ENCODE measurements at regions not wholly inside any gene's neighbourhood (a gene's known extent, or its start where the extent isn't known, plus 50 kb on each side); places are given as distances from the start of the nearest gene placed in this dataset.
"Not testable (repeated sequence)": the region's sequence is repeated elsewhere in the genome, so short reads cannot be mapped to it uniquely, and the experiment has no call there.

- H3K4me3 ChIP-seq (ENCODE audit: low read depth, low read length), result no peak overlapping the region
Measured at GRCh38 chr13:33355201-33355895, 69.8 kb upstream of the STARD13 start.

GRCh38 chr13:33358076-33358475 is 72.5 kb upstream of the STARD13 start:
- H3K4me3 ChIP-seq (ENCODE audit: low read depth, low read length), result not testable (repeated sequence)

More at GRCh38 chr13:33355201-33355895, 69.8 kb upstream of the STARD13 start:
- TF ChIP-seq CTCF (IDR thresholded peaks at IDR 0.05; ENCODE audit: borderline replicate concordance, insufficient read depth, low read depth, low read length), result no peak

- no peak overlapping the region for H3K4me3 ChIP-seq (ENCODE audit: low read depth, low read length)
- TF ChIP-seq CTCF (IDR thresholded peaks at IDR 0.05; ENCODE audit: borderline replicate concordance, insufficient read depth, low read depth, low read length), result no peak
Measured at GRCh38 chr13:33362986-33363727, 77.6 kb upstream of the STARD13 start.

GRCh38 chr13:33364192-33364591 is 78.6 kb upstream of the STARD13 start:
- no peak for TF ChIP-seq CTCF (IDR thresholded peaks at IDR 0.05; ENCODE audit: borderline replicate concordance, insufficient read depth, low read depth, low read length)
- H3K4me3 ChIP-seq (ENCODE audit: low read depth, low read length), result no peak overlapping the region

GRCh38 chr13:33366469-33367062 is 81.0 kb upstream of the STARD13 start:
- TF ChIP-seq CTCF (IDR thresholded peaks at IDR 0.05; ENCODE audit: borderline replicate concordance, insufficient read depth, low read depth, low read length), result no peak

GRCh38 chr13:33367171-33367895 is 81.8 kb upstream of the STARD13 start:
- H3K4me3 ChIP-seq (ENCODE audit: low read depth, low read length), result no peak overlapping the region
- no peak for TF ChIP-seq CTCF (IDR thresholded peaks at IDR 0.05; ENCODE audit: borderline replicate concordance, insufficient read depth, low read depth, low read length)

More at GRCh38 chr13:33366469-33367062, 81.0 kb upstream of the STARD13 start:
- no peak overlapping the region for H3K4me3 ChIP-seq (ENCODE audit: low read depth, low read length)

GRCh38 chr13:33367926-33368325 is 82.4 kb upstream of the STARD13 start:
- no peak for TF ChIP-seq CTCF (IDR thresholded peaks at IDR 0.05; ENCODE audit: borderline replicate concordance, insufficient read depth, low read depth, low read length)
- no peak overlapping the region for H3K4me3 ChIP-seq (ENCODE audit: low read depth, low read length)

Data from GM12875 (cell line).